Ovary (tissue), 3 donors: ENCODE measurements at regions not wholly inside any gene's neighbourhood (a gene's known extent, or its start where the extent isn't known, plus 50 kb on each side); places are given as distances from the start of the nearest gene placed in this dataset.

Experiments
- EP300 ChIP-seq: sonication (generic); formaldehyde crosslinking; IDR thresholded peaks from one replicate; pipeline ENCODE4 v1.6.1; 2017; ENCODE audit warnings: antibody characterized with exemption
- TF ChIP-seq, protein P1 (sequence below), 3 donors: fragments of 450-650 bp in 2 of 3; fragments of 200-600 bp in 1 of 3; IDR thresholded peaks; one replicate each; pipeline versions ENCODE4 v1.5.1 to v1.8.0; 2016 to 2022; ENCODE audit warnings: antibody characterized with exemption in 3 of 3, mild to moderate bottlenecking in 1 of 3
- donor health status: DM: no; HTN: no; CAD: no.

DNA sequence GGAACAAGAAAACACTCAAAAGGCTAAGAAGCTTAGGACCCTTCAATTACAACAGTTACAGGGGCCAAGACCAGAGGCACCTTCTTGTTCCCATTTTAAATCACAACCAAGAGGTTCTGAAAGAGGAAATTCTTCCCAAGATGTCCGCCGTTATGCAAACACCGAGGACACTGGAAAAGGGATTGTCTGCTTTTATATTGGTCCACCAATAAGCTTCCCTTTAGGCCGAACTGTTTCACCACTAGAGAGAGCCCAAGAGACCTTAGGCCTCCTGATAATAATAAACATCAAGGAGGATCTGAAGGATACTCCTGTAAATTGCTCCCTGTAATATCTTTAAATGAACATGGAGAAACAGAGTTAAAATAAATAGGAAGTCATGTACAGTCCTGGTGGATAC, 92.6 kb upstream of the NLRP2B start:
- TF ChIP-seq EP300 = no peak
- TF ChIP-seq, protein P1, sequence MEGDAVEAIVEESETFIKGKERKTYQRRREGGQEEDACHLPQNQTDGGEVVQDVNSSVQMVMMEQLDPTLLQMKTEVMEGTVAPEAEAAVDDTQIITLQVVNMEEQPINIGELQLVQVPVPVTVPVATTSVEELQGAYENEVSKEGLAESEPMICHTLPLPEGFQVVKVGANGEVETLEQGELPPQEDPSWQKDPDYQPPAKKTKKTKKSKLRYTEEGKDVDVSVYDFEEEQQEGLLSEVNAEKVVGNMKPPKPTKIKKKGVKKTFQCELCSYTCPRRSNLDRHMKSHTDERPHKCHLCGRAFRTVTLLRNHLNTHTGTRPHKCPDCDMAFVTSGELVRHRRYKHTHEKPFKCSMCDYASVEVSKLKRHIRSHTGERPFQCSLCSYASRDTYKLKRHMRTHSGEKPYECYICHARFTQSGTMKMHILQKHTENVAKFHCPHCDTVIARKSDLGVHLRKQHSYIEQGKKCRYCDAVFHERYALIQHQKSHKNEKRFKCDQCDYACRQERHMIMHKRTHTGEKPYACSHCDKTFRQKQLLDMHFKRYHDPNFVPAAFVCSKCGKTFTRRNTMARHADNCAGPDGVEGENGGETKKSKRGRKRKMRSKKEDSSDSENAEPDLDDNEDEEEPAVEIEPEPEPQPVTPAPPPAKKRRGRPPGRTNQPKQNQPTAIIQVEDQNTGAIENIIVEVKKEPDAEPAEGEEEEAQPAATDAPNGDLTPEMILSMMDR (IDR thresholded peaks at IDR 0.05) = no peak
